Erythroblast (primary cell): ENCODE measurements at regions not wholly inside any gene's neighbourhood (a gene's known extent, or its start where the extent isn't known, plus 50 kb on each side); places are given as distances from the start of the nearest gene placed in this dataset.
"Not testable (repeated sequence)": the region's sequence is repeated elsewhere in the genome, so short reads cannot be mapped to it uniquely, and the experiment has no call there.

Experiments used
- GATA1 ChIP-seq: IDR thresholded peaks from 2 replicates; pipeline ENCODE4 v1.6.1; 2011; ENCODE audit warnings: low read depth, mild to moderate bottlenecking, control low read depth, low read length, moderate library complexity
- POLR2A ChIP-seq: IDR thresholded peaks from 2 replicates; pipeline ENCODE4 v1.6.1; 2011; ENCODE audit warnings: mild to moderate bottlenecking, low read length

DNA sequence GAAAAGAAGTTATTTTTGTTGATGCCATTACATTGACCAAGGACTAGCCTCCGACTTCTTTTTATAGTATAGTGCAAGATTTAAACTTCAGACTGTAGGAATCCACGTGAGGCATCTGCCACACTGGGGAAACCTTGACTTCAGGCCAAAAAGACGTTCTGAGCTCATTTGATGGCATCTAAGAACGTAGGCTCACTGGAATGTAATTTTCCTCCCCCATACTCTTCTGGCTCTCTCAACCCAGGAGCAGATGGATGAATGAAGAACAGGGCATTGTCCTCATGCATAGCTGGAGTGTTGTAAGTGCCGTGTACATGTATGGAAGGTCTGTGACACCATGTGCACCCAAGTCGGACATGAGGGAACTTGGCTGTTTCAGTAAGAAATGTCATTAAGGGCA, 72.8 kb upstream of the IKBKE start:
- not testable (repeated sequence) for TF ChIP-seq POLR2A, GATA1
